PC-9 (cell line): ENCODE measurements at regions not wholly inside any gene's neighbourhood (a gene's known extent, or its start where the extent isn't known, plus 50 kb on each side); places are given as distances from the start of the nearest gene placed in this dataset.

Source experiments
- BruUV-seq: library from RNA; stranded (reverse); fragments of 400-500 nt; replicated peaks from 2 replicates; lab custom pipeline; 2021; lab: Mats Ljungman, UMichigan
- CTCF ChIA-PET: fragments of 300-600 bp; sonication (Branson Sonifier 250); formaldehyde crosslinking; loops from one replicate; lab custom pipeline; 2022; ENCODE audit warnings: antibody characterized with exemption; lab: Charles Lee
- POLR2A ChIA-PET: fragments of 300-600 bp; sonication (Branson Sonifier 250); formaldehyde crosslinking; loops from one replicate; lab custom pipeline; 2022; ENCODE audit warnings: antibody characterized with exemption; ENCODE audit not compliant: unreplicated experiment; lab: Charles Lee
- DNase-seq, 2 experiments: peaks; one replicate each; pipeline versions ENCODE4 v3.0.0 to v3.0.0-alpha.2; 2015 to 2022; ENCODE audit warnings: mixed read lengths in 1 of 2
- H2AFZ ChIP-seq: fragments of 200-600 bp; sonication (generic); 2 replicates; pipeline ENCODE4 v1.8.1; 2017; ENCODE audit warnings: antibody characterized with exemption
- H3F3A ChIP-seq: fragments of 200-600 bp; sonication (generic); 2 replicates; pipeline ENCODE4 v1.8.1; 2017; ENCODE audit warnings: antibody characterized with exemption, mild to moderate bottlenecking, low read depth; ENCODE audit not compliant: insufficient read depth
- H3K27ac ChIP-seq: fragments of 200-600 bp; sonication (generic); 2 replicates; pipeline ENCODE4 v1.6.1; 2016; ENCODE audit warnings: mixed run types
- H3K27me3 ChIP-seq: fragments of 200-600 bp; sonication (generic); 2 replicates; pipeline ENCODE4 v1.6.1; 2016; ENCODE audit warnings: low read depth, mixed run types; ENCODE audit not compliant: insufficient read depth
- H3K36me3 ChIP-seq: fragments of 200-600 bp; sonication (generic); 2 replicates; pipeline ENCODE4 v1.6.1; 2016; ENCODE audit warnings: low read depth, mixed run types
- H3K4me1 ChIP-seq: fragments of 200-600 bp; sonication (generic); replicated peaks from 2 replicates; pipeline ENCODE4 v1.6.1; 2016; ENCODE audit warnings: mixed run types; ENCODE audit not compliant: insufficient read depth
- H3K4me2 ChIP-seq: fragments of 200-600 bp; sonication (generic); 2 replicates; pipeline ENCODE4 v1.6.1; 2017; ENCODE audit warnings: mixed run types
- H3K4me3 ChIP-seq: fragments of 200-600 bp; sonication (generic); 2 replicates; pipeline ENCODE4 v1.6.1; 2016; ENCODE audit warnings: mixed run types
- H3K79me2 ChIP-seq: fragments of 200-600 bp; sonication (generic); 2 replicates; pipeline ENCODE4 v1.6.1; 2017; ENCODE audit warnings: low read depth, mixed run types
- H3K9me2 ChIP-seq: fragments of 200-600 bp; sonication (generic); 2 replicates; pipeline ENCODE4 v1.8.1; 2017; ENCODE audit warnings: mild to moderate bottlenecking; ENCODE audit not compliant: insufficient read depth
- H3K9me3 ChIP-seq: fragments of 200-600 bp; sonication (generic); 2 replicates; pipeline ENCODE4 v1.8.1; 2016; ENCODE audit warnings: low read depth; ENCODE audit not compliant: insufficient read depth
- H4K20me1 ChIP-seq: fragments of 200-600 bp; sonication (generic); 2 replicates; pipeline ENCODE4 v1.8.1; 2017; ENCODE audit not compliant: insufficient read depth
- CTCF ChIP-seq: fragments of 200-600 bp; sonication (generic); conservative IDR thresholded peaks from 2 replicates; pipeline ENCODE4 v1.6.1; 2017; ENCODE audit warnings: mixed run types, antibody characterized with exemption, mild to moderate bottlenecking, moderate library complexity
- EZH2 ChIP-seq: fragments of 200-600 bp; sonication (generic); IDR thresholded peaks from 2 replicates; pipeline ENCODE4 v1.8.0; 2017; ENCODE audit warnings: antibody characterized with exemption, low read depth
- intact Hi-C: fragments of 100-400 bp; cut with micrococcal nuclease; formaldehyde crosslinking; loops from one replicate; pipeline ENCODE4 v1.10.0; 2022; ENCODE audit not compliant: unreplicated experiment

GRCh38 chr3:135751991-135752390, 213.5 kb upstream of the PPP2R3A start:
- H3F3A ChIP-seq: no peaks in the 10 kb centered on the region
- POLR2A ChIA-PET: no interaction called here
- no TSS peak for BruUV-seq
- DNase-seq: no peak
- H3K27me3 ChIP-seq: peaks cover 47% of the 10 kb centered on the region
- no peak overlapping the region for H2AFZ ChIP-seq
- no peaks in the 10 kb centered on the region for H3K79me2 ChIP-seq
- CTCF ChIA-PET: no interaction called here
- H4K20me1 ChIP-seq: no peaks in the 10 kb centered on the region
- H3K9me3 ChIP-seq: no peaks in the 10 kb centered on the region
- H3K4me2 ChIP-seq: no peak overlapping the region
- H3K27ac ChIP-seq: no peak overlapping the region
- H3K4me1 ChIP-seq: no peaks in the 10 kb centered on the region
- no peaks in the 10 kb centered on the region for H3K36me3 ChIP-seq
- no peak overlapping the region for H3K4me3 ChIP-seq
- intact Hi-C loops: no loop called here
- no peaks in the 10 kb centered on the region for H3K9me2 ChIP-seq
- TF ChIP-seq EZH2 (no peak), CTCF (no peak)

GRCh38 chr3:135752851-135753250, 212.7 kb upstream of the PPP2R3A start:
- Histone ChIP-seq H3K27me3 (peaks cover 38% of the 10 kb centered on the region), H3K79me2 (no peaks in the 10 kb centered on the region), H4K20me1 (no peaks in the 10 kb centered on the region), H3K36me3 (no peaks in the 10 kb centered on the region), H3K4me3 (no peak overlapping the region), H3K9me3 (no peaks in the 10 kb centered on the region), H2AFZ (no peak overlapping the region), H3K27ac (no peak overlapping the region), H3K4me2 (no peak overlapping the region), H3K9me2 (no peaks in the 10 kb centered on the region), H3K4me1 (no peaks in the 10 kb centered on the region), H3F3A (no peaks in the 10 kb centered on the region)
- ChIA-PET POLR2A (no interaction called here), CTCF (no interaction called here)
- TF ChIP-seq CTCF (no peak), EZH2 (no peak)
- no peak for DNase-seq
- intact Hi-C loops: no loop called here
- no TSS peak for BruUV-seq

GRCh38 chr3:135753506-135753905, 212.0 kb upstream of the PPP2R3A start:
- H3K9me3 ChIP-seq: no peaks in the 10 kb centered on the region
- no peaks in the 10 kb centered on the region for H3K9me2 ChIP-seq
- H3K4me3 ChIP-seq: no peak overlapping the region
- intact Hi-C loops: no loop called here
- H3K27ac ChIP-seq: no peak overlapping the region
- H3K79me2 ChIP-seq: no peaks in the 10 kb centered on the region
- CTCF ChIA-PET: no interaction called here
- peaks cover 32% of the 10 kb centered on the region for H3K27me3 ChIP-seq
- no TSS peak for BruUV-seq
- POLR2A ChIA-PET: no interaction called here
- DNase-seq: no peak
- no peaks in the 10 kb centered on the region for H3F3A ChIP-seq
- H3K4me2 ChIP-seq: no peak overlapping the region
- H3K36me3 ChIP-seq: no peaks in the 10 kb centered on the region
- no peak overlapping the region for H2AFZ ChIP-seq
- H4K20me1 ChIP-seq: no peaks in the 10 kb centered on the region
- no peaks in the 10 kb centered on the region for H3K4me1 ChIP-seq
- TF ChIP-seq EZH2 (no peak), CTCF (no peak)
